ENCODE measurements at regions not wholly inside any gene's neighbourhood (a gene's known extent, or its start where the extent isn't known, plus 50 kb on each side); places are given as distances from the start of the nearest gene placed in this dataset.

DNA sequence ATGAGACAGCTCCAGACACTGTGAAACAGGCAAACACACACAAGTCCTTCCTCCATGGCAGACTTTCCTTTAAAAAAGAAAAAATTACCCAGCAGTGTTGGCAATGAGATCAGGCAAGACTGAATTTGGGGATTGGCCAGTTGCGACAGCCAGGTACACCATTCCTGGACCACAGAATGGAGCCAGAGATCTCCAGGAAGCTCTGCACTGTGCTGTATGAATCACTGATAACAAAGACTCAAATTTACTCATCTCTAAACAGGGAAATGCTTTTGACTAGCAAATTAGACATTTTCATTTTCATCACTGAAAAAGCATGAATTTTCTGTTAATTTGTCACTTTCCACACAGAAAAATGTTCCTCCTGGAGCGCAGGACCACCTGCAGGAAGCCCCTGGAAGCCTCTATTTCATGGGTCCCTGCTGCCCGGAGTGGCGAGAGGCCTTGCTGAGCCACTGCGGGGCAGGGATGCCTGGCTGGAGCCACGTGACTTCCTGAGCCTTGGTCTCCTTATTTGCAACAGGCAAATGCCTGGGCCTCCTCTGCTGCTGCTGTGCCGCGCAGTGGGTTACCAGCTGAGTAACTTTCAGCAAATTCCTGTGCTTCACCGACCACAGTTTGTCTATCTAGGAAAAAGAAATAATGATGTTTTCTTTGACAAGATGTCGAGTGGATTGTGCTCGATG is 185.9 kb upstream of the ZNF618 start:
- no peak overlapping the region for H3K4me3 ChIP-seq
- H3K4me1 ChIP-seq: peaks cover 10% of the 10 kb centered on the region
- H3K27ac ChIP-seq: no peak overlapping the region
- TF ChIP-seq EP300 (IDR thresholded peaks at IDR 0.05) (no peak), POLR2AphosphoS5 (IDR thresholded peaks at IDR 0.05) (no peak), POLR2A (IDR thresholded peaks at IDR 0.05) (no peak)
- TF ChIP-seq, protein P1, sequence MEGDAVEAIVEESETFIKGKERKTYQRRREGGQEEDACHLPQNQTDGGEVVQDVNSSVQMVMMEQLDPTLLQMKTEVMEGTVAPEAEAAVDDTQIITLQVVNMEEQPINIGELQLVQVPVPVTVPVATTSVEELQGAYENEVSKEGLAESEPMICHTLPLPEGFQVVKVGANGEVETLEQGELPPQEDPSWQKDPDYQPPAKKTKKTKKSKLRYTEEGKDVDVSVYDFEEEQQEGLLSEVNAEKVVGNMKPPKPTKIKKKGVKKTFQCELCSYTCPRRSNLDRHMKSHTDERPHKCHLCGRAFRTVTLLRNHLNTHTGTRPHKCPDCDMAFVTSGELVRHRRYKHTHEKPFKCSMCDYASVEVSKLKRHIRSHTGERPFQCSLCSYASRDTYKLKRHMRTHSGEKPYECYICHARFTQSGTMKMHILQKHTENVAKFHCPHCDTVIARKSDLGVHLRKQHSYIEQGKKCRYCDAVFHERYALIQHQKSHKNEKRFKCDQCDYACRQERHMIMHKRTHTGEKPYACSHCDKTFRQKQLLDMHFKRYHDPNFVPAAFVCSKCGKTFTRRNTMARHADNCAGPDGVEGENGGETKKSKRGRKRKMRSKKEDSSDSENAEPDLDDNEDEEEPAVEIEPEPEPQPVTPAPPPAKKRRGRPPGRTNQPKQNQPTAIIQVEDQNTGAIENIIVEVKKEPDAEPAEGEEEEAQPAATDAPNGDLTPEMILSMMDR (IDR thresholded peaks at IDR 0.05): no peak
- 86% methylated on average over 11 of the region's 11 CpGs for WGBS
- H3K9me3 ChIP-seq: no peaks in the 10 kb centered on the region
- no peak for DNase-seq (ENCODE audit: low spot score in 2 of 2)
- peaks cover 40% of the 10 kb centered on the region for H3K27me3 ChIP-seq
- no peaks in the 10 kb centered on the region for H3K36me3 ChIP-seq

DNA sequence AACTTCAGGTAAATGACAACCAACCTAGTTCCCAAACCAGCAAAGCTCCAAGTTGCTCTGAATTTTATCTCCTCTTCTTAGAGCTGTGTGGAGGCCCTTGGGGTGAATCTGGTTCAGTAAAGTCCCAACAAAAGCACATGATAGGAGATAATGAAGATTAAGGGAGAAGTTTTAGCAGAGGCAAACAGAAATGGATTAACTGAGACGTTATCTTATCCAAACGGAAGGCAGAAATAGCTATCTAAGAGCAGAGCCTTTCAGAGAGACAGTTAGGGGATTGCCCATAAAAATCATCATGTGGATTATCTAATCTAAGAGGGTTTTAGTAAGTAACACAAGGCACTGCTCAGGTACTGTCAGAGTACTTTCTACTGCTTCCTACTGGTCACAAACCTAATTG is 183.9 kb upstream of the ZNF618 start:
- Histone ChIP-seq H3K4me3 (no peak overlapping the region), H3K27me3 (peaks cover 32% of the 10 kb centered on the region), H3K36me3 (no peaks in the 10 kb centered on the region), H3K9me3 (no peaks in the 10 kb centered on the region), H3K27ac (no peak overlapping the region), H3K4me1 (peaks cover 10% of the 10 kb centered on the region)
- no peak for DNase-seq (ENCODE audit: low spot score in 2 of 2)
- WGBS: 95% methylated on average over 2 of the region's 2 CpGs
- TF ChIP-seq, protein P1 (IDR thresholded peaks at IDR 0.05): no peak
- TF ChIP-seq EP300 (IDR thresholded peaks at IDR 0.05) (no peak), POLR2A (IDR thresholded peaks at IDR 0.05) (no peak), POLR2AphosphoS5 (IDR thresholded peaks at IDR 0.05) (no peak)

DNA sequence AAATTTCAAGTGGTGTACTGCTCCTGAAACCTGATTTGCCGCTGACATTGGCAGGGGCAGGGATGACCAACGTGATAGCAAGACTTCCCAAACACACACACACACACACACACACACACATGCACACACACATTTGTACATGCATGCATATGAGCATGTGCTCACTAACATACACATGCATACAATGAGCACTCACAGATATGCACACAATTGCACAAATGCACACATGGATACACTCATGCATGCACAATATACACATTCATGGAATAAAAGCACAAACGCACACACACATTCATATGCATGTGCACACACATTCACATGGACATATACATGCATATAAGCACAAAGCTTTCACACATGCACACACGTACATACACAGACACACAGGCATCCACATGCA is 181.2 kb upstream of the ZNF618 start:
- Histone ChIP-seq H3K27ac (no peak overlapping the region), H3K36me3 (no peaks in the 10 kb centered on the region), H3K9me3 (no peaks in the 10 kb centered on the region), H3K27me3 (peaks cover 14% of the 10 kb centered on the region), H3K4me1 (no peaks in the 10 kb centered on the region), H3K4me3 (no peak overlapping the region)
- WGBS: 86% methylated on average over 4 of the region's 4 CpGs
- no peak for TF ChIP-seq POLR2A (IDR thresholded peaks at IDR 0.05)
- TF ChIP-seq, protein P1 (IDR thresholded peaks at IDR 0.05): no peak
- TF ChIP-seq EP300 (IDR thresholded peaks at IDR 0.05): no peak
- no peak for TF ChIP-seq POLR2AphosphoS5 (IDR thresholded peaks at IDR 0.05)
- no peak for DNase-seq (ENCODE audit: low spot score in 2 of 2)

DNA sequence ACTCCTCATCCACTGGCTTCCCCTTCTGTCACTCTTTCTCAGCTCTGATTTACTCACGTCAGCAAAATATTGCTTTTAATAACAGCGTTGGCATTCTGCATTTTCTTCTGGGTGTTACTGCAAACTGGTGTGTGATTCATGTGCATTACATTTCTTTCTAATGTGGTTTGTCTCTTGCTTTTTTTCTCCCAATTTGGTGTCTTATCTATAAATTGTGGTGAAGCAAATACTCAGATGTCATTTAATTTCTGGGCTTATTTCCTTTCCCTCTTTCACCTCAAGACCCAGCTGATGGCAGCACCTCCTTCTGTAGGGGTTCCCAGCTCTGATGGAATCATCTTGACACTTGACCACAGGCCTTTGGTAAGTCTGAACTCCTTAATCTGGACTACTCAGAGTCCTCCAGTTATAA is 180.7 kb upstream of the ZNF618 start:
- DNase-seq (ENCODE audit: low spot score in 2 of 2): no peak
- Histone ChIP-seq H3K4me3 (no peak overlapping the region), H3K36me3 (no peaks in the 10 kb centered on the region), H3K9me3 (no peaks in the 10 kb centered on the region), H3K27ac (no peak overlapping the region), H3K4me1 (no peaks in the 10 kb centered on the region), H3K27me3 (peaks cover 11% of the 10 kb centered on the region)
- WGBS: 60% methylated on average over 2 of the region's 2 CpGs
- TF ChIP-seq EP300 (IDR thresholded peaks at IDR 0.05): no peak
- TF ChIP-seq, protein P1 (IDR thresholded peaks at IDR 0.05): no peak
- TF ChIP-seq POLR2A (IDR thresholded peaks at IDR 0.05): no peak
- TF ChIP-seq POLR2AphosphoS5 (IDR thresholded peaks at IDR 0.05): no peak

DNA sequence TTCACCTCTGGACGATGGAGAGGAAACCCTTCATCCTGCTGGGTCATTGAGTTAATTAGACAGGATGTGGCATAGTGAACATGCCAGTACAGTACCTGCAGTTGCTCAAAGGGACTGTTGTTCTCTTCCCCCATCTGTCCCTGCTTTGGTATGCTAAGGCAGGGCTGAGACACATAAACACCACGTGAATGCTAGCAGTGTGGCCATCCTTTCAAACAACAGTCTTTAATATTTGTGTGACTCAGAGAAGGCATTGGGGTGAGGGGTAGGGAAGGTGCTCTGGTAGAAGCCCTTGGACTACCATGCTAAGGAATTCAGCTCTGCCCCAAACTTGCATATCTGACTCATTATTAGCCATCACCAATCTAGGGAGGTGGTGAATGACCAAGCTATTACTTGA is 180.2 kb upstream of the ZNF618 start:
- WGBS: 58% methylated on average over 2 of the region's 2 CpGs
- H3K4me1 ChIP-seq: no peaks in the 10 kb centered on the region
- DNase-seq (ENCODE audit: low spot score in 2 of 2): no peak
- no peaks in the 10 kb centered on the region for H3K36me3 ChIP-seq
- TF ChIP-seq EP300 (IDR thresholded peaks at IDR 0.05): no peak
- H3K27me3 ChIP-seq: peaks cover 11% of the 10 kb centered on the region
- no peak overlapping the region for H3K4me3 ChIP-seq
- H3K27ac ChIP-seq: no peak overlapping the region
- no peaks in the 10 kb centered on the region for H3K9me3 ChIP-seq

All from suprapubic skin (tissue), 4 donors.